H9 (cell line): ENCODE measurements at regions not wholly inside any gene's neighbourhood (a gene's known extent, or its start where the extent isn't known, plus 50 kb on each side); places are given as distances from the start of the nearest gene placed in this dataset.
"Not testable (repeated sequence)": the region's sequence is repeated elsewhere in the genome, so short reads cannot be mapped to it uniquely, and the experiment has no call there.

Source experiments
- DNase-seq: peaks from one replicate; pipeline ENCODE4 v3.0.0-alpha.2; 2017
- H2AFZ ChIP-seq: one replicate; pipeline ENCODE4 v1.6.1; 2013; ENCODE audit warnings: mild to moderate bottlenecking, low read length, control low read depth, moderate library complexity
- H2AK5ac ChIP-seq: 2 replicates; pipeline ENCODE4 v1.6.1; 2013; ENCODE audit warnings: low read length, control low read depth, mixed read lengths; ENCODE audit not compliant: insufficient read length
- H2BK120ac ChIP-seq: one replicate; pipeline ENCODE4 v1.6.1; 2013; ENCODE audit warnings: low read depth, mild to moderate bottlenecking, low read length, control low read depth, inconsistent platforms; ENCODE audit not compliant: poor library complexity, severe bottlenecking
- H2BK12ac ChIP-seq: 2 replicates; pipeline ENCODE4 v1.6.1; 2013; ENCODE audit warnings: low read length, control low read depth, mixed read lengths, low read depth; ENCODE audit not compliant: insufficient read length
- H2BK15ac ChIP-seq: 2 replicates; pipeline ENCODE4 v1.6.1; 2013; ENCODE audit warnings: low read depth, low read length, control low read depth
- H2BK20ac ChIP-seq: one replicate; pipeline ENCODE4 v1.6.1; 2013; ENCODE audit warnings: low read depth, mild to moderate bottlenecking, low read length, control low read depth, inconsistent platforms; ENCODE audit not compliant: poor library complexity, severe bottlenecking
- H2BK5ac ChIP-seq: 2 replicates; pipeline ENCODE4 v1.6.1; 2013; ENCODE audit warnings: low read length, control low read depth, mixed read lengths; ENCODE audit not compliant: insufficient read length
- H3K14ac ChIP-seq: 2 replicates; pipeline ENCODE4 v1.6.1; 2013; ENCODE audit warnings: low read length, control low read depth; ENCODE audit not compliant: insufficient read depth
- H3K18ac ChIP-seq: 2 replicates; pipeline ENCODE4 v1.6.1; 2013; ENCODE audit warnings: low read depth, mild to moderate bottlenecking, mixed read lengths, low read length, control low read depth; ENCODE audit not compliant: insufficient read length
- H3K23ac ChIP-seq: 2 replicates; pipeline ENCODE4 v1.6.1; 2013; ENCODE audit warnings: low read length, control low read depth, mixed read lengths, low read depth; ENCODE audit not compliant: insufficient read length
- H3K23me2 ChIP-seq: 2 replicates; pipeline ENCODE4 v1.6.1; 2013; ENCODE audit warnings: low read depth, mild to moderate bottlenecking, mixed read lengths, low read length, control low read depth; ENCODE audit not compliant: insufficient read length, poor library complexity, severe bottlenecking
- H3K27ac ChIP-seq: 2 replicates; pipeline ENCODE4 v1.5.1; 2013; ENCODE audit warnings: low read length, control low read depth, mixed read lengths, low read depth; ENCODE audit not compliant: insufficient read length
- H3K27me3 ChIP-seq: 2 replicates; pipeline ENCODE4 v1.6.1; 2013; ENCODE audit warnings: low read length, control low read depth, inconsistent platforms; ENCODE audit not compliant: insufficient read depth
- H3K4ac ChIP-seq: 2 replicates; pipeline ENCODE4 v1.6.1; 2013; ENCODE audit warnings: low read depth, mild to moderate bottlenecking, control low read depth, inconsistent platforms, low read length, moderate library complexity
- H3K4me1 ChIP-seq: 2 replicates; pipeline ENCODE4 v1.6.1; 2013; ENCODE audit warnings: low read length, control low read depth, inconsistent platforms; ENCODE audit not compliant: insufficient read depth
- H3K4me2 ChIP-seq: 2 replicates; pipeline ENCODE4 v1.6.1; 2013; ENCODE audit warnings: low read length, control low read depth, mixed read lengths; ENCODE audit not compliant: insufficient read length, insufficient read depth
- H3K56ac ChIP-seq: 2 replicates; pipeline ENCODE4 v1.6.1; 2013; ENCODE audit warnings: low read depth, mild to moderate bottlenecking, mixed read lengths, low read length, control low read depth; ENCODE audit not compliant: insufficient read length
- H3K79me1 ChIP-seq: 2 replicates; pipeline ENCODE4 v1.6.1; 2013; ENCODE audit warnings: low read depth, mild to moderate bottlenecking, moderate library complexity, low read length, control low read depth, inconsistent platforms; ENCODE audit not compliant: insufficient read depth, poor library complexity, severe bottlenecking
- H3K79me2 ChIP-seq: 2 replicates; pipeline ENCODE4 v1.6.1; 2013; ENCODE audit warnings: low read length, control low read depth, inconsistent platforms; ENCODE audit not compliant: insufficient read depth
- H3K9ac ChIP-seq: 2 replicates; pipeline ENCODE4 v1.6.1; 2013; ENCODE audit warnings: low read length, control low read depth, mixed read lengths; ENCODE audit not compliant: insufficient read length; ENCODE audit errors: extremely low read depth
- H3K9me3 ChIP-seq: one replicate; pipeline ENCODE4 v1.6.1; 2013; ENCODE audit warnings: low read depth, low read length, inconsistent platforms; ENCODE audit not compliant: control insufficient read depth
- H3T11ph ChIP-seq: one replicate; pipeline ENCODE4 v1.6.1; 2013; ENCODE audit warnings: mild to moderate bottlenecking, low read length, control low read depth, inconsistent platforms
- H4K20me1 ChIP-seq: one replicate; pipeline ENCODE4 v1.6.1; 2013; ENCODE audit not compliant: control insufficient read depth, insufficient read length, insufficient read depth
- H4K5ac ChIP-seq: 2 replicates; pipeline ENCODE4 v1.6.1; 2013; ENCODE audit warnings: low read depth, mild to moderate bottlenecking, mixed read lengths, low read length, control low read depth; ENCODE audit not compliant: insufficient read length
- H4K8ac ChIP-seq: replicated peaks from 2 replicates; pipeline ENCODE4 v1.6.1; 2013; ENCODE audit warnings: low read length, control low read depth, mixed read lengths, low read depth; ENCODE audit not compliant: insufficient read length
- H4K91ac ChIP-seq: 2 replicates; pipeline ENCODE4 v1.6.1; 2013; ENCODE audit warnings: low read depth, mild to moderate bottlenecking, moderate library complexity, mixed read lengths, low read length, control low read depth; ENCODE audit not compliant: insufficient read length
- H3K27ac Mint-ChIP-seq, 3 experiments: 2 replicates in 2 of 3; 3 replicates in 1 of 3; pipeline ENCODE4 v1.8.0; 2020 to 2021; ENCODE audit warnings: mixed read lengths in 3 of 3, mild to moderate bottlenecking in 1 of 3, moderate library complexity in 1 of 3
- H3K27me3 Mint-ChIP-seq: 2 replicates; pipeline ENCODE4 v1.8.0; 2021; ENCODE audit warnings: low read depth, mild to moderate bottlenecking, moderate library complexity, mixed read lengths
- H3K36me3 Mint-ChIP-seq, 3 experiments: 2 replicates in 2 of 3; 3 replicates in 1 of 3; pipeline ENCODE4 v1.8.0; 2020 to 2021; ENCODE audit warnings: low read depth in 3 of 3, mixed read lengths in 3 of 3; ENCODE audit not compliant: insufficient read depth in 1 of 3
- H3K4me1 Mint-ChIP-seq, 2 experiments: 2 replicates each; pipeline ENCODE4 v1.8.0; 2020; ENCODE audit warnings: mixed read lengths in 2 of 2
- H3K4me3 Mint-ChIP-seq, 2 experiments: 2 replicates in 1 of 2; 3 replicates in 1 of 2; pipeline ENCODE4 v1.8.0; 2020 to 2021; ENCODE audit warnings: mild to moderate bottlenecking in 2 of 2, mixed read lengths in 2 of 2, moderate library complexity in 1 of 2
- H3K9me3 Mint-ChIP-seq, 2 experiments: 2 replicates in 1 of 2; 3 replicates in 1 of 2; pipeline ENCODE4 v1.8.0; 2020; ENCODE audit warnings: mild to moderate bottlenecking in 2 of 2, mixed read lengths in 2 of 2, moderate library complexity in 1 of 2
- WGBS: extraction: QIAGEN DNeasy Blood & Tissue Kit; methylation state at CpG from one replicate; pipeline ENCODE4 v1.1.7; 2013; ENCODE audit warnings: missing lambda C conversion rate, low lambda C conversion rate, mixed read lengths; ENCODE audit not compliant: insufficient read length; ENCODE audit errors: extremely low coverage; 5-methylcytosine and 5-hydroxymethylcytosine counted together

DNA sequence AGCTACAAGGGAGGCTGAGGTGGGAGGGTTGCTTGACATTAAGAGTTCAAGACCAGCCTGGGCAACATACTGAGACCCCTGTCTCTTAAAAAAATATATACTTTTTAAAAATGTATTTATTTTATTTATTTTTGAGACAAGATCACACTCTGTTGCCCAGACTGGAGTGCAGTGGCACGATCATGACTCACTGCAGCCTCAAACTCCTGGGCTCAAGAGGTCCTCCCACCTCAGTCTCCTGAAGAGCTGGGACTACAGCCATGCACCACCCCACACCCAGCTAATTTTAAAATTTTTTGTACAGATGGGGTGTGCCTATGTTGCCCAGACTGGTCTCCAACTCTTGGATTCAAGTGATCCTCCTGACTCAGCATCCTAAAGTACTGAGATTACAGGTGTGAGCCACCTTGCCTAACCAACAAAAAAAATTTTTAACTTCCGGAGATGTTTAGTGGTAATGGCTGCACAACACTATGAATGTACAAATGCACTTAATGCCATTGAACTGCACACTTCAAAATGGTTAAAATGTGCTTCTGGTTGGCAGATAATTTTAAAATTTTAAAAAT is 288.5 kb downstream of the GOLGA6L6 start:
- not testable (repeated sequence) for H2BK120ac ChIP-seq, H4K8ac ChIP-seq, H2AFZ ChIP-seq, DNase-seq, H2BK12ac ChIP-seq, H3K9ac ChIP-seq, H3K27ac Mint-ChIP-seq, H4K5ac ChIP-seq, H2BK20ac ChIP-seq, H3K79me2 ChIP-seq, H3K27ac ChIP-seq, H3K4me2 ChIP-seq, H3T11ph ChIP-seq, H3K18ac ChIP-seq, H3K23me2 ChIP-seq, H4K91ac ChIP-seq, H3K4ac ChIP-seq, H3K14ac ChIP-seq, H3K4me1 Mint-ChIP-seq, H2BK15ac ChIP-seq, H3K23ac ChIP-seq, H3K56ac ChIP-seq, H4K20me1 ChIP-seq, H2BK5ac ChIP-seq, H3K79me1 ChIP-seq, H3K4me3 Mint-ChIP-seq, H3K27me3 ChIP-seq, H2AK5ac ChIP-seq, H3K4me1 ChIP-seq
- peaks cover 90% of the 10 kb centered on the region for H3K9me3 ChIP-seq
- Mint-ChIP-seq H3K36me3 (peaks cover 24 to 63% (median 49%) of the 10 kb centered on the region in 3 experiments), H3K27me3 (peaks cover 27% of the 10 kb centered on the region), H3K9me3 (peaks cover 61 to 94% of the 10 kb centered on the region in 2 experiments)
- no CpG with 5 or more reads among the region's 2 CpGs for WGBS

DNA sequence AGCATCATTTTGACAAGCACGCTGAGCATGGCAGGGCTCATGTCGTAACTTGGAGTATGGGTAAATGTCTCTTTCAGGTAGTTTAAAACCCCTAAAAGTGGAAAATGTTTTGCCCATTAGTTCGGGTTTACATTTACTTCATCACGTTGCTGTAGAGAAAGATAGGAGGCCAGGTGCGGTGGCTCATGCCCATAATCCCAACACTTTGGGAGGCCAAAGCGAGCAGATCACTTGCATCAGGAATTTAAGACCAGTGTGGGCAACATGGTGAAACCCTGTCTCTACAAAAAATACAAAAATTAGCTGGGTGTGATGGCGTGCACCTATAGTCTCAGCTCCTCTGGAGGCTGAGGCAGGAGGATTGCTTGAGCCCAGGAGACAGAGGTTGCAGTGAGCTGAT is 289.6 kb downstream of the GOLGA6L6 start:
- not testable (repeated sequence) for H3K4me1 ChIP-seq, H4K20me1 ChIP-seq

More for the DNA sequence above, 289.6 kb downstream of the GOLGA6L6 start:
- not testable (repeated sequence) for DNase-seq, H2BK15ac ChIP-seq, H3K4me1 Mint-ChIP-seq, H2BK120ac ChIP-seq, H4K5ac ChIP-seq, H2AFZ ChIP-seq, H2BK5ac ChIP-seq, H3K23me2 ChIP-seq, H4K8ac ChIP-seq, H3K56ac ChIP-seq, H3K18ac ChIP-seq, H3K79me2 ChIP-seq, H2BK20ac ChIP-seq, H3T11ph ChIP-seq, H3K9ac ChIP-seq, H3K79me1 ChIP-seq, H3K4me2 ChIP-seq, H2BK12ac ChIP-seq, H2AK5ac ChIP-seq, H3K4me3 Mint-ChIP-seq, H3K27ac Mint-ChIP-seq, H3K14ac ChIP-seq, H3K4ac ChIP-seq, H4K91ac ChIP-seq, H3K27ac ChIP-seq, H3K27me3 ChIP-seq, H3K23ac ChIP-seq
- Mint-ChIP-seq H3K36me3 (peaks cover 21 to 63% (median 46%) of the 10 kb centered on the region in 3 experiments), H3K9me3 (peaks cover 65 to 87% of the 10 kb centered on the region in 2 experiments), H3K27me3 (peaks cover 26% of the 10 kb centered on the region)
- H3K9me3 ChIP-seq = peaks cover 94% of the 10 kb centered on the region
- no CpG with 5 or more reads among the region's 7 CpGs for WGBS
